SK-N-MC (cell line): ENCODE measurements at regions not wholly inside any gene's neighbourhood (a gene's known extent, or its start where the extent isn't known, plus 50 kb on each side); places are given as distances from the start of the nearest gene placed in this dataset.

ENCODE experiments used
- EZH2 ChIP-seq: fragments of 200-600 bp; sonication (generic); IDR thresholded peaks from one replicate; pipeline ENCODE4 v1.6.1; 2017; ENCODE audit warnings: antibody characterized with exemption
- FOXP2 ChIP-seq: optimal IDR thresholded peaks from 2 replicates; pipeline ENCODE3; 2011; ENCODE audit warnings: mild to moderate bottlenecking, moderate library complexity; ENCODE audit not compliant: insufficient read depth; ENCODE audit errors: extremely low read length, control extremely low read depth
- POLR2AphosphoS5 ChIP-seq: IDR thresholded peaks from 2 replicates; pipeline ENCODE4 v1.6.1; 2012; ENCODE audit warnings: mild to moderate bottlenecking, low read depth, low read length, borderline replicate concordance

GRCh38 chr6:121917834-121918559, 481.5 kb upstream of the HSF2 start:
- TF ChIP-seq EZH2 (no peak), POLR2AphosphoS5 (no peak), FOXP2 (no peak)
